OCI-LY7 (cell line): ENCODE measurements at regions not wholly inside any gene's neighbourhood (a gene's known extent, or its start where the extent isn't known, plus 50 kb on each side); places are given as distances from the start of the nearest gene placed in this dataset.

Experiments
- EZH2phosphoT487 ChIP-seq: fragments of 200-600 bp; sonication (generic); IDR thresholded peaks from 2 replicates; pipeline ENCODE4 v1.6.1; 2018; ENCODE audit warnings: low read depth, borderline replicate concordance, mild to moderate bottlenecking, mixed run types, antibody characterized with exemption, low read length, moderate library complexity, mixed read lengths
- TF ChIP-seq, protein P1 (sequence below): fragments of 200-600 bp; sonication (generic); conservative IDR thresholded peaks from 2 replicates; pipeline ENCODE4 v1.5.1; 2014; ENCODE audit warnings: mild to moderate bottlenecking, antibody characterized with exemption, low read length, moderate library complexity, mixed read lengths

DNA sequence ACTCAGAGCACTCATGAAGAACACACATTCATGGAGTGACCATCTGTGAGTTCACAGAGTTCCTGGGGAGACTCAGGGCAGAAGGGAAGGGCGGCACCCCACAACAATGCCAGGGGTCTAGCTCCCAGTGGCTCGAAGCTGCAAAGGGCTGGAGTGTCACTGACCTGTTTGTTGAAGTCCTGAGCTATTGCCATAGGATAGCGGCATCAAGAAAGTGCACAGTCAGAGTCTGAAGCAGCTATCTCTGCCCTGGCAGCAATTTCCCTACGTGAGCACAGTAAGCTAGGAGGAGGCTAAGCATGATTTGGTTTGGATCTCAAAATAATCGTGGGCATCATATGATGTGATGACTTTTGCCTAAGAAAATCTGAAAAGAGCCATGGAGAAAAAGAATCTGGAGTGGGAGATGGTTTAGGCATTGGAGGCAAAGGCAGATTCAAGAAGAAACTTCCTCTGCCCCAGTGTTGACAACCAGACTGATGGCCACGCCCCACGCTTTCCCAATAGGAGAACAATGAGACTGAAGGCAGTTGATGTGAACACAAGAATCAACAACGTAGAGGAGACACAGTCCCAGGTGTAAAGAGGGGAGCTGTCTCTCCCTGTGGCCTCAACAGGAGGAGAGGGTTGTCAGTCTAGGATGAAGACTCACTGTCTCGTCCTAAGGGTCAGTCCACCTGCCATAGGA, 100.0 kb upstream of the SLC25A33 start:
- TF ChIP-seq, protein P1, sequence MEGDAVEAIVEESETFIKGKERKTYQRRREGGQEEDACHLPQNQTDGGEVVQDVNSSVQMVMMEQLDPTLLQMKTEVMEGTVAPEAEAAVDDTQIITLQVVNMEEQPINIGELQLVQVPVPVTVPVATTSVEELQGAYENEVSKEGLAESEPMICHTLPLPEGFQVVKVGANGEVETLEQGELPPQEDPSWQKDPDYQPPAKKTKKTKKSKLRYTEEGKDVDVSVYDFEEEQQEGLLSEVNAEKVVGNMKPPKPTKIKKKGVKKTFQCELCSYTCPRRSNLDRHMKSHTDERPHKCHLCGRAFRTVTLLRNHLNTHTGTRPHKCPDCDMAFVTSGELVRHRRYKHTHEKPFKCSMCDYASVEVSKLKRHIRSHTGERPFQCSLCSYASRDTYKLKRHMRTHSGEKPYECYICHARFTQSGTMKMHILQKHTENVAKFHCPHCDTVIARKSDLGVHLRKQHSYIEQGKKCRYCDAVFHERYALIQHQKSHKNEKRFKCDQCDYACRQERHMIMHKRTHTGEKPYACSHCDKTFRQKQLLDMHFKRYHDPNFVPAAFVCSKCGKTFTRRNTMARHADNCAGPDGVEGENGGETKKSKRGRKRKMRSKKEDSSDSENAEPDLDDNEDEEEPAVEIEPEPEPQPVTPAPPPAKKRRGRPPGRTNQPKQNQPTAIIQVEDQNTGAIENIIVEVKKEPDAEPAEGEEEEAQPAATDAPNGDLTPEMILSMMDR: no peak
- no peak for TF ChIP-seq EZH2phosphoT487
